Astrocyte of the spinal cord (primary cell): ENCODE measurements at regions not wholly inside any gene's neighbourhood (a gene's known extent, or its start where the extent isn't known, plus 50 kb on each side); places are given as distances from the start of the nearest gene placed in this dataset.

ENCODE experiments used
- DNase-seq: peaks from one replicate; pipeline ENCODE4 v3.0.0; 2011; ENCODE audit warnings: low read depth, low spot score
- H3K4me3 ChIP-seq: 2 replicates; pipeline ENCODE4 v1.5.1; 2011; ENCODE audit warnings: low read depth, mild to moderate bottlenecking, low read length, moderate library complexity
- in situ Hi-C: cut with HindIII; loops from 2 replicates; pipeline ENCODE4 v1.10.0; 2017; ENCODE audit warnings: low sequenced_read_pairs
- TF ChIP-seq, protein P1 (sequence below): IDR thresholded peaks from 2 replicates; pipeline ENCODE4 v1.5.1; 2012; ENCODE audit warnings: low read depth, mild to moderate bottlenecking, low read length, inconsistent platforms

GRCh38 chr5:68416714-68417113 is 201.2 kb downstream of the PIK3R1 start:
- no peak overlapping the region for H3K4me3 ChIP-seq
- DNase-seq: no peak
- in situ Hi-C loops: no loop called here
- TF ChIP-seq, protein P1, sequence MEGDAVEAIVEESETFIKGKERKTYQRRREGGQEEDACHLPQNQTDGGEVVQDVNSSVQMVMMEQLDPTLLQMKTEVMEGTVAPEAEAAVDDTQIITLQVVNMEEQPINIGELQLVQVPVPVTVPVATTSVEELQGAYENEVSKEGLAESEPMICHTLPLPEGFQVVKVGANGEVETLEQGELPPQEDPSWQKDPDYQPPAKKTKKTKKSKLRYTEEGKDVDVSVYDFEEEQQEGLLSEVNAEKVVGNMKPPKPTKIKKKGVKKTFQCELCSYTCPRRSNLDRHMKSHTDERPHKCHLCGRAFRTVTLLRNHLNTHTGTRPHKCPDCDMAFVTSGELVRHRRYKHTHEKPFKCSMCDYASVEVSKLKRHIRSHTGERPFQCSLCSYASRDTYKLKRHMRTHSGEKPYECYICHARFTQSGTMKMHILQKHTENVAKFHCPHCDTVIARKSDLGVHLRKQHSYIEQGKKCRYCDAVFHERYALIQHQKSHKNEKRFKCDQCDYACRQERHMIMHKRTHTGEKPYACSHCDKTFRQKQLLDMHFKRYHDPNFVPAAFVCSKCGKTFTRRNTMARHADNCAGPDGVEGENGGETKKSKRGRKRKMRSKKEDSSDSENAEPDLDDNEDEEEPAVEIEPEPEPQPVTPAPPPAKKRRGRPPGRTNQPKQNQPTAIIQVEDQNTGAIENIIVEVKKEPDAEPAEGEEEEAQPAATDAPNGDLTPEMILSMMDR: no peak

GRCh38 chr5:68418201-68418600 is 202.6 kb downstream of the PIK3R1 start:
- DNase-seq: no peak
- in situ Hi-C loops: no loop called here
- no peak overlapping the region for H3K4me3 ChIP-seq
- TF ChIP-seq, protein P1: no peak

DNA sequence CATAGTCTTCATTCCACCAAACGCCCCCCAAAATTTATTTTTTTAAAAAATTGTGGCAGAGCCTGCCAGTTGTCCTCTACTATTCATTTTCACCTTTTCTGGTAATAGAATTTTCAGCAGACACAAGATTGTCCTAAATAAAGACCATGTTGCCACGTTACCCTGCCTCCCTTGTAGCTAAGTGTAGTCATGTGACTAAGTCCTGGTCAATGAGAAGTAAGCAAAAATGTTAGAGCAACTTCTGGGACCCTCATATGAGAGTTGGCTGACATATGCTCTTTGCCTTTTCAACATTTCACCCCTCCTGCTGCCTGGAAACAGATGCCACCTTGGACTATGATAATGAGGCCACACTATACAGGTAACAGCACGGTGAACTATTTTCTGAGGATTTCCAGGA is 203.1 kb downstream of the PIK3R1 start:
- no peak overlapping the region for H3K4me3 ChIP-seq
- no peak for DNase-seq
- in situ Hi-C loops: no loop called here
- TF ChIP-seq, protein P1: no peak

GRCh38 chr5:68419081-68419636 is 203.6 kb downstream of the PIK3R1 start:
- H3K4me3 ChIP-seq: no peak overlapping the region
- in situ Hi-C loops: no loop called here
- TF ChIP-seq, protein P1: no peak
- DNase-seq: no peak

- peak; percentile 44 for DNase-seq
- TF ChIP-seq, protein P1: no peak
- no peak overlapping the region for H3K4me3 ChIP-seq
- in situ Hi-C loops: no loop called here
Measured at GRCh38 chr5:68419637-68420452, 204.3 kb downstream of the PIK3R1 start.

- in situ Hi-C loops: no loop called here
- DNase-seq: no peak
- TF ChIP-seq, protein P1: no peak
- no peak overlapping the region for H3K4me3 ChIP-seq
Measured at GRCh38 chr5:68420476-68421344, 205.2 kb downstream of the PIK3R1 start.
